GM12892 (cell line): ENCODE measurements at regions not wholly inside any gene's neighbourhood (a gene's known extent, or its start where the extent isn't known, plus 50 kb on each side); places are given as distances from the start of the nearest gene placed in this dataset.

Source experiments
- POLR2A ChIP-seq: IDR thresholded peaks from 2 replicates; pipeline ENCODE4 v1.6.1; 2011; ENCODE audit warnings: low read depth, low read length, control low read depth
- POLR2AphosphoS5 ChIP-seq: IDR thresholded peaks from 2 replicates; pipeline ENCODE4 v1.6.1; 2011; ENCODE audit warnings: low read depth, low read length, control low read depth
- TAF1 ChIP-seq: IDR thresholded peaks from 2 replicates; pipeline ENCODE4 v1.6.1; 2011; ENCODE audit warnings: low read depth, mild to moderate bottlenecking, control low read depth, low read length, borderline replicate concordance

- TF ChIP-seq POLR2A (no peak), TAF1 (no peak), POLR2AphosphoS5 (no peak)
Observed at GRCh38 chr2:2644040-2644439, 313.0 kb upstream of the MYT1L start.
